Stomach (tissue), 8 donors: ENCODE measurements at regions not wholly inside any gene's neighbourhood (a gene's known extent, or its start where the extent isn't known, plus 50 kb on each side); places are given as distances from the start of the nearest gene placed in this dataset.

Source experiments
- DNase-seq, 2 donors: peaks; one replicate each; pipeline versions ENCODE4 v3.0.0 to v3.0.0-alpha.2; 2013 to 2019
- H3K27ac ChIP-seq, 5 donors: fragments of 200-600 bp in 4 of 5; sonication (generic) in 4 of 5; one replicate each; pipeline ENCODE4 v1.5.1; 2013 to 2019; ENCODE audit warnings: mild to moderate bottlenecking in 1 of 5, moderate library complexity in 1 of 5
- H3K27me3 ChIP-seq, 3 donors: fragments of 200-600 bp; sonication (generic); one replicate each; pipeline ENCODE4 v1.5.1; 2017 to 2019; ENCODE audit warnings: mixed run types in 1 of 3
- H3K36me3 ChIP-seq, 4 donors: fragments of 200-600 bp; sonication (generic); 1 replicate in 3 of 4; 2 replicates in 1 of 4; pipeline ENCODE4 v1.5.1; 2016 to 2019
- H3K4me1 ChIP-seq, 4 donors: fragments of 200-600 bp; sonication (generic); one replicate each; pipeline ENCODE4 v1.5.1; 2016 to 2019
- H3K4me3 ChIP-seq, 4 donors: fragments of 200-600 bp; sonication (generic) in 3 of 4; one replicate each; pipeline ENCODE4 v1.5.1; 2016 to 2019; ENCODE audit warnings: mild to moderate bottlenecking in 1 of 4
- H3K9me3 ChIP-seq, 4 donors: fragments of 200-600 bp; sonication (generic); one replicate each; pipeline ENCODE4 v1.5.1; 2016 to 2019
- EP300 ChIP-seq: sonication (generic); formaldehyde crosslinking; IDR thresholded peaks from one replicate; pipeline ENCODE4 v1.6.1; 2017; ENCODE audit warnings: antibody characterized with exemption
- POLR2A ChIP-seq, 4 donors: fragments of 450-650 bp; IDR thresholded peaks; one replicate each; pipeline ENCODE4 v1.6.1; 2016; ENCODE audit warnings: antibody characterized with exemption in 4 of 4, control low read depth in 2 of 4, mild to moderate bottlenecking in 1 of 4, moderate library complexity in 1 of 4
- POLR2AphosphoS5 ChIP-seq, 3 donors: sonication (generic); formaldehyde crosslinking; IDR thresholded peaks; one replicate each; pipeline ENCODE4 v1.6.1; 2016; ENCODE audit warnings: antibody characterized with exemption in 3 of 3
- WGBS, 5 donors: extraction: QIAGEN DNeasy Blood & Tissue Kit in 3 of 5; methylation state at CpG; one replicate each; pipeline versions ENCODE4 v1.1.5 to v1.1.7; 2013 to 2018; 5-methylcytosine and 5-hydroxymethylcytosine counted together
- intact Hi-C: fragments of 100-400 bp; cut with DNase I; formaldehyde crosslinking; loops from one replicate; pipeline ENCODE4 v1.15.1; 2023; ENCODE audit warnings: low total_unique reads
- TF ChIP-seq, protein P1 (sequence below), 7 experiments: fragments of 450-650 bp in 4 of 7; fragments of 200-600 bp in 3 of 7; sonication (generic) in 3 of 7; IDR thresholded peaks; one replicate each; pipeline ENCODE4 v1.5.1; 2016 to 2019; ENCODE audit warnings: antibody characterized with exemption in 7 of 7, control low read depth in 2 of 7, mild to moderate bottlenecking in 1 of 7
- donor health status: healthy with polysubstance abuse.
- donor health status: Bipolar disorder and iron deficiency.
- donor health status: healthy.

DNA sequence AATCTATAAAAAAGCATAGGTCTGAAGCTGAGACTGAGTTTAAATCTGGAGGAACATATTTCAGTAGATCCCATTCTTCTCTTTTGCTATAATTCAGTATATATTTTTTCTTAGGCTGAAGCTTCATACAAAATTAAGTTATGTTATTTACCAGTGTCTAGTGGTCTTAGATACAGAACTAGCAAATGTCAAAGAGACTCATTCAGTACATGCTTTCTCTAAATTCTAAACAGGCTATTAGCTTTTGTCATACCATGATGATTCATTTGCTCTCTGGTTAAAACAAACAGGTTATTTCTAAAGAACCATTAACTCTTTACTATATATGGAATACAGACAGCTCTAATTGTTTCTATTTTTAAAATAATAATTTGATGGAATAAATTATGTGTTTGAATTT lies 1170.2 kb upstream of the PRMT6 start:
- intact Hi-C loops = no loop called here
- H3K4me1 ChIP-seq = no peaks in the 10 kb centered on the region

DNA sequence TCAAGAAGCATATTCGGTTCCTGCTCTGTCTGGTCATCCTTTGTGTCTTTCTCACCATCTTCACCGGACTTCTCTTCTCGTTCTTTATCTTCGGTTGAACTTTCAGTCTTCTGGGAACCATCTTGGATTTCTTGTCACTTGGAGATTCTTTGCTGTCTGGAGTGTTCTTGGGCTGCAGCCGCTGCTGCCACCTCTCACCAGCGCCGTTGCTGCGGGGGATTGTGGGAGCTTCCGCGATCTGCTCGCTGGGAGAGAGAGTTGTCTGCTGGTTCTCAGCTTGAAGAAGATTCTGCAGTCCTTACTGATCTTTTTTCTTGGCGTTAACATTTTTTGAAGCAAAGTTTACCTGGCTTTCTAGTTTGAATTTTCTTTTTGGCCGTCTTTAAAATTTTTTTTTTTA lies 1165.2 kb upstream of the PRMT6 start:
- H3K27me3 ChIP-seq = no peaks in the 10 kb centered on the region
- H3K4me3 ChIP-seq = no peak overlapping the region
- intact Hi-C loops = no loop called here
- no peak overlapping the region for H3K27ac ChIP-seq
- 84 to 86% (median 85%) methylated on average over 13 of the region's 13 CpGs for WGBS, 5 donors
- H3K36me3 ChIP-seq = no peaks in the 10 kb centered on the region
- H3K4me1 ChIP-seq = no peaks in the 10 kb centered on the region
- peaks cover 0 to 17% (median 0%) of the 10 kb centered on the region in 4 donors for H3K9me3 ChIP-seq
- TF ChIP-seq, protein P1, sequence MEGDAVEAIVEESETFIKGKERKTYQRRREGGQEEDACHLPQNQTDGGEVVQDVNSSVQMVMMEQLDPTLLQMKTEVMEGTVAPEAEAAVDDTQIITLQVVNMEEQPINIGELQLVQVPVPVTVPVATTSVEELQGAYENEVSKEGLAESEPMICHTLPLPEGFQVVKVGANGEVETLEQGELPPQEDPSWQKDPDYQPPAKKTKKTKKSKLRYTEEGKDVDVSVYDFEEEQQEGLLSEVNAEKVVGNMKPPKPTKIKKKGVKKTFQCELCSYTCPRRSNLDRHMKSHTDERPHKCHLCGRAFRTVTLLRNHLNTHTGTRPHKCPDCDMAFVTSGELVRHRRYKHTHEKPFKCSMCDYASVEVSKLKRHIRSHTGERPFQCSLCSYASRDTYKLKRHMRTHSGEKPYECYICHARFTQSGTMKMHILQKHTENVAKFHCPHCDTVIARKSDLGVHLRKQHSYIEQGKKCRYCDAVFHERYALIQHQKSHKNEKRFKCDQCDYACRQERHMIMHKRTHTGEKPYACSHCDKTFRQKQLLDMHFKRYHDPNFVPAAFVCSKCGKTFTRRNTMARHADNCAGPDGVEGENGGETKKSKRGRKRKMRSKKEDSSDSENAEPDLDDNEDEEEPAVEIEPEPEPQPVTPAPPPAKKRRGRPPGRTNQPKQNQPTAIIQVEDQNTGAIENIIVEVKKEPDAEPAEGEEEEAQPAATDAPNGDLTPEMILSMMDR (IDR thresholded peaks at IDR 0.05) = no peak
- TF ChIP-seq POLR2AphosphoS5 (IDR thresholded peaks at IDR 0.05) (no peak), POLR2A (IDR thresholded peaks at IDR 0.05) (no peak), EP300 (no peak)
- no peak for DNase-seq

More for the DNA sequence above, 1170.2 kb upstream of the PRMT6 start:
- Histone ChIP-seq H3K36me3 (no peaks in the 10 kb centered on the region), H3K4me3 (no peak overlapping the region), H3K9me3 (peaks cover 0 to 8% (median 2%) of the 10 kb centered on the region in 4 donors), H3K27me3 (no peaks in the 10 kb centered on the region), H3K27ac (no peak overlapping the region)
- DNase-seq = no peak
- TF ChIP-seq POLR2AphosphoS5 (IDR thresholded peaks at IDR 0.05) (no peak), EP300 (no peak), POLR2A (IDR thresholded peaks at IDR 0.05) (no peak)
- TF ChIP-seq, protein P1 (IDR thresholded peaks at IDR 0.05) = no peak

DNA sequence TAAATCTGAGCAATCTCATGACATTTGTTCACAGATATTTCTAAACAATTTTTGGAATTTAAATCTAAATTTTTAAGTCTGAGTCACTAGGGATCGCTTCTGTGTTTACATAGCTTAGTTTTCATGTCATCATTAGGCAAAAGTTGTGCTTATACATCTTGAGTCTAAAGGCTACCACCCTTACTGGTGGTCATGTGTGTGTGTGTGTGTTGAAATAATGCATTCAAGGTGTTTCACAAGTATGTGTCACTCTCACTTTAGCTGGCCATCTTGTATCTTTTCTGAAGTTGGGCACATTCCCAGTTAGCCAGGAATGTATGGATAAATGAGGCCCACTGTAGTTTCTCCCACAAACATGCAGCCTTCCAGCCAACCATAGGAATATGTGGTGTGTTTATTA lies 1162.5 kb upstream of the PRMT6 start:
- Histone ChIP-seq H3K9me3 (peaks cover 0 to 23% (median 0%) of the 10 kb centered on the region in 4 donors), H3K4me1 (no peaks in the 10 kb centered on the region), H3K4me3 (no peak overlapping the region), H3K27ac (no peak overlapping the region), H3K36me3 (no peaks in the 10 kb centered on the region), H3K27me3 (no peaks in the 10 kb centered on the region)
- TF ChIP-seq, protein P1 (IDR thresholded peaks at IDR 0.05) = no peak
- TF ChIP-seq POLR2AphosphoS5 (IDR thresholded peaks at IDR 0.05) (no peak), EP300 (no peak), POLR2A (IDR thresholded peaks at IDR 0.05) (no peak)
- intact Hi-C loops = no loop called here
- 50 to 74% (median 63%) methylated on average over 1 of the region's 1 CpG for WGBS, 5 donors
- DNase-seq = no peak

DNA sequence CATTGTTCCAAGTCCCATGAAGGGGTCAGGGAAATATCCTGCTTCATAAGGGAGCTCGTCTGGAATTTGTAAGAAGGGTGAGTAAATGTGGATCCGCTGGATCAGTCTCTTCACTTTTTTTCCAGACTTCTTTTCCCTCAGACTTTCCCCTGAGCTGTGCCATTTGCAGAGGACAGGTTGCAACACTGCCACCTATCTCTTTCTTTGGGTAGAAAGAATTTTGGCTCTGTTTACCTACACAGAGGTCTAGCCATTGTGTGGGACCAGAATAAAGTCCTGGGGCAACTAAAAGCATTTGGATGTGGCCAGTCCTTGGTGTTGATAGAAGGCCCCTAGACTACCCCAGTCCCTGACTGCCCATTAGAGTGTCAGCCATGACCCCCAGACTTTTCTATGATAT lies 1146.7 kb upstream of the PRMT6 start:
- no peak for DNase-seq
- Histone ChIP-seq H3K27me3 (no peaks in the 10 kb centered on the region), H3K4me1 (no peaks in the 10 kb centered on the region), H3K4me3 (no peak overlapping the region), H3K36me3 (no peaks in the 10 kb centered on the region), H3K27ac (no peak overlapping the region), H3K9me3 (peaks cover 0 to 6% (median 3%) of the 10 kb centered on the region in 4 donors)
- TF ChIP-seq POLR2A (IDR thresholded peaks at IDR 0.05) = no peak
- TF ChIP-seq POLR2AphosphoS5 (IDR thresholded peaks at IDR 0.05) = no peak
- TF ChIP-seq, protein P1 (IDR thresholded peaks at IDR 0.05) = no peak
- no peak for TF ChIP-seq EP300
- 64 to 74% (median 67%) methylated on average over 2 of the region's 2 CpGs for WGBS, 5 donors
- intact Hi-C loops = no loop called here
